HepG2 (cell line): ENCODE measurements at regions not wholly inside any gene's neighbourhood (a gene's known extent, or its start where the extent isn't known, plus 50 kb on each side); places are given as distances from the start of the nearest gene placed in this dataset.

Experiments used
- ATAC-seq: fragments of 200-7000 bp; cut with Tn5 transposase; 3 replicates; pipeline ENCODE4 v1.9.1; 2020; ENCODE audit warnings: mild to moderate bottlenecking, moderate library complexity
- BruUV-seq: library from RNA; stranded (reverse); fragments of 400-500 nt; replicated peaks from 2 replicates; lab custom pipeline; 2021; lab: Mats Ljungman, UMichigan
- CTCF ChIA-PET: fragments of 300-600 bp; formaldehyde crosslinking; extraction: SDS; loops from one replicate; lab custom pipeline; 2021; ENCODE audit warnings: low total read pairs, inconsistent platforms, low intra/inter-chr PET ratio; lab: Yijun Ruan, JAX
- POLR2A ChIA-PET: fragments of 350-600 bp; sonication (Branson Sonifier 250); formaldehyde crosslinking; loops from one replicate; lab custom pipeline; 2020; ENCODE audit warnings: antibody characterized with exemption, inconsistent platforms; lab: Yijun Ruan, JAX
- DNase-seq: peaks from one replicate; pipeline ENCODE4 v3.0.0-alpha.2; 2015; ENCODE audit warnings: low spot score
- FAIRE-seq: peaks from 3 replicates; lab custom pipeline; 2011; peaks lifted over from hg19 to GRCh38; lab: Jason Lieb, UNC
- H2AFZ ChIP-seq: one replicate; pipeline ENCODE4 v1.6.1; 2011; ENCODE audit warnings: low read length, inconsistent platforms
- H3K27ac ChIP-seq: fragments of 300-600 bp; 3 replicates; pipeline ENCODE4 v1.8.0; 2011; ENCODE audit warnings: mixed run types, mild to moderate bottlenecking, mixed read lengths, low read length, inconsistent platforms; ENCODE audit not compliant: insufficient read depth; ENCODE audit errors: extremely low read length
- H3K27me3 ChIP-seq, 2 experiments: fragments of 200-600 bp in 1 of 2; 2 replicates in 1 of 2; 3 replicates in 1 of 2; pipeline versions ENCODE4 v1.6.0 to v1.8.0; 2011; ENCODE audit warnings: low read length in 2 of 2, mild to moderate bottlenecking in 2 of 2, moderate library complexity in 2 of 2, inconsistent platforms in 1 of 2; ENCODE audit not compliant: insufficient read depth in 2 of 2, control insufficient read depth in 1 of 2
- H3K36me3 ChIP-seq, 2 experiments: fragments of 200-600 bp in 1 of 2; replicated peaks in 1 of 2; 2 replicates in 1 of 2; 3 replicates in 1 of 2; pipeline versions ENCODE4 v1.5.1 to v1.8.0; 2011; ENCODE audit warnings: low read length in 2 of 2, inconsistent platforms in 1 of 2; ENCODE audit not compliant: insufficient read depth in 2 of 2, control insufficient read depth in 1 of 2
- H3K4me1 ChIP-seq: 2 replicates; pipeline ENCODE4 v1.5.1; 2012; ENCODE audit warnings: low read length, inconsistent platforms; ENCODE audit not compliant: insufficient read depth
- H3K4me2 ChIP-seq: 2 replicates; pipeline ENCODE4 v1.6.0; 2011; ENCODE audit warnings: low read depth, low read length, inconsistent platforms
- H3K4me3 ChIP-seq, 3 experiments: fragments of 200-600 bp in 1 of 3; sonication (generic), shearing (Covaris generic) in 1 of 3; replicated peaks in 1 of 3; 2 replicates each; pipeline ENCODE4 v1.5.1; 2011 to 2016; ENCODE audit warnings: low read length in 3 of 3, inconsistent platforms in 2 of 3, low read depth in 2 of 3, mild to moderate bottlenecking in 2 of 3, control low read depth in 1 of 3, mixed read lengths in 1 of 3; ENCODE audit not compliant: insufficient read depth in 1 of 3
- H3K79me2 ChIP-seq: one replicate; pipeline ENCODE4 v1.6.1; 2011; ENCODE audit warnings: low read length, inconsistent platforms; ENCODE audit not compliant: insufficient read depth
- H3K9ac ChIP-seq: 2 replicates; pipeline ENCODE4 v1.6.0; 2011; ENCODE audit warnings: mild to moderate bottlenecking, low read depth, low read length, inconsistent platforms; ENCODE audit not compliant: insufficient read depth
- H3K9me3 ChIP-seq: 2 replicates; pipeline ENCODE4 v1.5.1; 2012; ENCODE audit warnings: mild to moderate bottlenecking, low read length
- H4K20me1 ChIP-seq: 2 replicates; pipeline ENCODE4 v1.6.0; 2011; ENCODE audit warnings: inconsistent platforms, mild to moderate bottlenecking, low read length, moderate library complexity; ENCODE audit not compliant: insufficient read depth
- NCOR1 ChIP-seq: fragments of 200-600 bp; sonication (generic); IDR thresholded peaks from 2 replicates; pipeline ENCODE4 v1.7.0; 2017; ENCODE audit warnings: antibody characterized with exemption, low read length, borderline replicate concordance
- RXRB ChIP-seq: IDR thresholded peaks from 2 replicates; pipeline ENCODE4 v1.6.1; 2016; ENCODE audit warnings: borderline replicate concordance, missing genetic modification reagents, missing compliant biosample characterization
- SALL1 ChIP-seq: sonication (generic); formaldehyde crosslinking; IDR thresholded peaks from 2 replicates; pipeline ENCODE4 v1.8.0; 2022; ENCODE audit warnings: mild to moderate bottlenecking, missing genetic modification reagents
- XBP1 ChIP-seq: sonication (generic); formaldehyde crosslinking; IDR thresholded peaks from 2 replicates; pipeline ENCODE4 v1.5.0; 2020; ENCODE audit warnings: missing genetic modification reagents
- ZBTB20 ChIP-seq: sonication (generic); formaldehyde crosslinking; IDR thresholded peaks from 2 replicates; pipeline ENCODE4 v1.8.1; 2023; ENCODE audit warnings: missing genetic modification reagents, low read depth, mild to moderate bottlenecking, borderline replicate concordance
- ZNF430 ChIP-seq: sonication (generic); formaldehyde crosslinking; IDR thresholded peaks from 2 replicates; pipeline ENCODE4 v1.9.0; 2021; ENCODE audit warnings: mild to moderate bottlenecking, missing genetic modification reagents
- WGBS: methylation state at CpG from one replicate; pipeline ENCODE4 v1.1.6; 2017; ENCODE audit warnings: low lambda C conversion rate; 5-methylcytosine and 5-hydroxymethylcytosine counted together
- in situ Hi-C: cut with HindIII; loops from 2 replicates; pipeline ENCODE4 v1.10.0; 2017; ENCODE audit warnings: low pct_unique_long_range_greater_than_20kb; ENCODE audit not compliant: extremely low pct_ligation_motif_present
- intact Hi-C: fragments of 100-400 bp; cut with micrococcal nuclease; formaldehyde crosslinking; loops from one replicate; pipeline ENCODE4 v1.10.0; 2022; ENCODE audit not compliant: unreplicated experiment
- TF ChIP-seq, protein P1 (sequence below): sonication (generic); formaldehyde crosslinking; IDR thresholded peaks from 2 replicates; pipeline ENCODE4 v1.4.0; 2020; ENCODE audit warnings: missing genetic modification reagents
- TF ChIP-seq, protein P2 (sequence below): sonication (generic); formaldehyde crosslinking; IDR thresholded peaks from 2 replicates; pipeline ENCODE4 v1.5.0; 2020; ENCODE audit warnings: missing genetic modification reagents
- TF ChIP-seq, protein P3 (sequence below): fragments of 450-650 bp; IDR thresholded peaks from 2 replicates; pipeline ENCODE4 v1.6.1; 2016
- TF ChIP-seq, protein P4 (sequence below), 2 experiments: sonication (generic) in 1 of 2; formaldehyde crosslinking in 1 of 2; IDR thresholded peaks; 2 replicates each; pipeline versions ENCODE4 v1.6.1 to v1.9.0; 2014 to 2022; ENCODE audit warnings: antibody characterized with exemption in 1 of 2, borderline replicate concordance in 1 of 2, inconsistent platforms in 1 of 2, low read depth in 1 of 2, missing genetic modification reagents in 1 of 2

DNA sequence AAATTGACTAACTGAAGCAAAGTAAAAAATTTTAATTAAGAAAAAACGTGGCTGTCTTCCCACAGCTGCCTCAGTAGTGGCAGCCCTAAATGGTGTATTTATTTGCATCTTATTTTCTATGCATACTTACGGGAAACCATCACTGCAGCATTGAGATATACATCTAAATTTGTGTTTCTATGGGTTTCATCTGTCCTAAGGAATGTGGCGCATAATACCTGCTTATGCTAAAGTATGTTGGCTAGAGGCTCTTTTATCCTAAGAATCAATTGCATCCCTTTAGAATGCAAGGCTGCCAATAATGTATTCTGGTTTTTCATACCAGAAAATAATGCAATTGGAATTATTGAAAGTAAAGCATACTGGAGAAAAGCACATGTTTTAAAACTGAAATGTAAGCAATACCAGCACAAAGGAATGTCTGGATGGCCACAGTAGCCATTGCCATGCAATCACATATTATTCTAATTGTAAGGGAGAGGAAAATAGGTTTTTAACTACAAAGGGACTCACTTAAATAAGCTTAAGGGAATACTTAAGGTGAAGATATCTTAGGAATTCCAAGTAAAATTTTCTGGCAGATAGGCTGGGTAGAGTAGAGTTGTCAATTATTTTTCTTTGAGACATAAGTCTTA lies 834.5 kb upstream of the NECTIN3 start (continued):
- TF ChIP-seq, protein P1, sequence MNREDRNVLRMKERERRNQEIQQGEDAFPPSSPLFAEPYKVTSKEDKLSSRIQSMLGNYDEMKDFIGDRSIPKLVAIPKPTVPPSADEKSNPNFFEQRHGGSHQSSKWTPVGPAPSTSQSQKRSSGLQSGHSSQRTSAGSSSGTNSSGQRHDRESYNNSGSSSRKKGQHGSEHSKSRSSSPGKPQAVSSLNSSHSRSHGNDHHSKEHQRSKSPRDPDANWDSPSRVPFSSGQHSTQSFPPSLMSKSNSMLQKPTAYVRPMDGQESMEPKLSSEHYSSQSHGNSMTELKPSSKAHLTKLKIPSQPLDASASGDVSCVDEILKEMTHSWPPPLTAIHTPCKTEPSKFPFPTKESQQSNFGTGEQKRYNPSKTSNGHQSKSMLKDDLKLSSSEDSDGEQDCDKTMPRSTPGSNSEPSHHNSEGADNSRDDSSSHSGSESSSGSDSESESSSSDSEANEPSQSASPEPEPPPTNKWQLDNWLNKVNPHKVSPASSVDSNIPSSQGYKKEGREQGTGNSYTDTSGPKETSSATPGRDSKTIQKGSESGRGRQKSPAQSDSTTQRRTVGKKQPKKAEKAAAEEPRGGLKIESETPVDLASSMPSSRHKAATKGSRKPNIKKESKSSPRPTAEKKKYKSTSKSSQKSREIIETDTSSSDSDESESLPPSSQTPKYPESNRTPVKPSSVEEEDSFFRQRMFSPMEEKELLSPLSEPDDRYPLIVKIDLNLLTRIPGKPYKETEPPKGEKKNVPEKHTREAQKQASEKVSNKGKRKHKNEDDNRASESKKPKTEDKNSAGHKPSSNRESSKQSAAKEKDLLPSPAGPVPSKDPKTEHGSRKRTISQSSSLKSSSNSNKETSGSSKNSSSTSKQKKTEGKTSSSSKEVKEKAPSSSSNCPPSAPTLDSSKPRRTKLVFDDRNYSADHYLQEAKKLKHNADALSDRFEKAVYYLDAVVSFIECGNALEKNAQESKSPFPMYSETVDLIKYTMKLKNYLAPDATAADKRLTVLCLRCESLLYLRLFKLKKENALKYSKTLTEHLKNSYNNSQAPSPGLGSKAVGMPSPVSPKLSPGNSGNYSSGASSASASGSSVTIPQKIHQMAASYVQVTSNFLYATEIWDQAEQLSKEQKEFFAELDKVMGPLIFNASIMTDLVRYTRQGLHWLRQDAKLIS (CRISPR knock-in tag) = no peak
- TF ChIP-seq, protein P2, sequence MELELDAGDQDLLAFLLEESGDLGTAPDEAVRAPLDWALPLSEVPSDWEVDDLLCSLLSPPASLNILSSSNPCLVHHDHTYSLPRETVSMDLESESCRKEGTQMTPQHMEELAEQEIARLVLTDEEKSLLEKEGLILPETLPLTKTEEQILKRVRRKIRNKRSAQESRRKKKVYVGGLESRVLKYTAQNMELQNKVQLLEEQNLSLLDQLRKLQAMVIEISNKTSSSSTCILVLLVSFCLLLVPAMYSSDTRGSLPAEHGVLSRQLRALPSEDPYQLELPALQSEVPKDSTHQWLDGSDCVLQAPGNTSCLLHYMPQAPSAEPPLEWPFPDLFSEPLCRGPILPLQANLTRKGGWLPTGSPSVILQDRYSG (CRISPR knock-in tag) = no peak
- no peak for TF ChIP-seq NCOR1
- TF ChIP-seq ZBTB20 (CRISPR knock-in tag) = no peak
- TF ChIP-seq RXRB (CRISPR knock-in tag) = no peak

DNA sequence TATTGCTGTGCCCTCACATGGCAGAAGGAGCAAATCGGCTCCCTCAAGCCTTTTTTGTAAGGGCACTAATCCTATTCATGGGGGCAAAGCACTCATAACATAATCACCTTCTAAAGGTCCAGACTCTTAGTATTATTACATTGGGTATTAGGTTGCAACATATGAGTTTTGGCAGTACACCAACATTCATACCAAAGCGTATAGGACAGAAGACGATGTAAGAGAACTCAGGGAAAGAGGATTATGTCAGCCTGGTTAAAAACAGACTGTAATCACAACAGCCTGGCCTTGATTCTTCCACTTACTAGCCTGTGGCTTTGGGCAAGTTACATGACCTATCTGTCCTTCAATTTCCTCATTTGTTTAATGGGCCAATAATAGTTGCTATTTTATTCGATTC lies 828.5 kb upstream of the NECTIN3 start:
- ATAC-seq (no peak), FAIRE-seq (no peak), DNase-seq (no peak)
- CTCF ChIA-PET = no interaction called here
- Histone ChIP-seq H3K79me2 (no peaks in the 10 kb centered on the region), H3K4me2 (no peak overlapping the region), H3K27ac (no peak overlapping the region), H2AFZ (no peak overlapping the region), H3K27me3 (no peaks in the 10 kb centered on the region), H3K4me1 (no peaks in the 10 kb centered on the region), H4K20me1 (no peaks in the 10 kb centered on the region), H3K9me3 (no peaks in the 10 kb centered on the region), H3K9ac (no peak overlapping the region), H3K4me3 (no peak overlapping the region), H3K36me3 (no peaks in the 10 kb centered on the region)
- WGBS = 0% methylated on average over 4 of the region's 4 CpGs
- intact Hi-C loops = no loop called here
- BruUV-seq = no TSS peak
- POLR2A ChIA-PET = no interaction called here
- in situ Hi-C loops = no loop called here
- TF ChIP-seq XBP1 (CRISPR knock-in tag) (no peak), SALL1 (CRISPR knock-in tag) (no peak), ZNF430 (CRISPR knock-in tag) (no peak)
- TF ChIP-seq, protein P3, sequence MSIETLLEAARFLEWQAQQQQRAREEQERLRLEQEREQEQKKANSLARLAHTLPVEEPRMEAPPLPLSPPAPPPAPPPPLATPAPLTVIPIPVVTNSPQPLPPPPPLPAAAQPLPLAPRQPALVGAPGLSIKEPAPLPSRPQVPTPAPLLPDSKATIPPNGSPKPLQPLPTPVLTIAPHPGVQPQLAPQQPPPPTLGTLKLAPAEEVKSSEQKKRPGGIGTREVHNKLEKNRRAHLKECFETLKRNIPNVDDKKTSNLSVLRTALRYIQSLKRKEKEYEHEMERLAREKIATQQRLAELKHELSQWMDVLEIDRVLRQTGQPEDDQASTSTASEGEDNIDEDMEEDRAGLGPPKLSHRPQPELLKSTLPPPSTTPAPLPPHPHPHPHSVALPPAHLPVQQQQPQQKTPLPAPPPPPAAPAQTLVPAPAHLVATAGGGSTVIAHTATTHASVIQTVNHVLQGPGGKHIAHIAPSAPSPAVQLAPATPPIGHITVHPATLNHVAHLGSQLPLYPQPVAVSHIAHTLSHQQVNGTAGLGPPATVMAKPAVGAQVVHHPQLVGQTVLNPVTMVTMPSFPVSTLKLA = no peak
- TF ChIP-seq, protein P4, sequence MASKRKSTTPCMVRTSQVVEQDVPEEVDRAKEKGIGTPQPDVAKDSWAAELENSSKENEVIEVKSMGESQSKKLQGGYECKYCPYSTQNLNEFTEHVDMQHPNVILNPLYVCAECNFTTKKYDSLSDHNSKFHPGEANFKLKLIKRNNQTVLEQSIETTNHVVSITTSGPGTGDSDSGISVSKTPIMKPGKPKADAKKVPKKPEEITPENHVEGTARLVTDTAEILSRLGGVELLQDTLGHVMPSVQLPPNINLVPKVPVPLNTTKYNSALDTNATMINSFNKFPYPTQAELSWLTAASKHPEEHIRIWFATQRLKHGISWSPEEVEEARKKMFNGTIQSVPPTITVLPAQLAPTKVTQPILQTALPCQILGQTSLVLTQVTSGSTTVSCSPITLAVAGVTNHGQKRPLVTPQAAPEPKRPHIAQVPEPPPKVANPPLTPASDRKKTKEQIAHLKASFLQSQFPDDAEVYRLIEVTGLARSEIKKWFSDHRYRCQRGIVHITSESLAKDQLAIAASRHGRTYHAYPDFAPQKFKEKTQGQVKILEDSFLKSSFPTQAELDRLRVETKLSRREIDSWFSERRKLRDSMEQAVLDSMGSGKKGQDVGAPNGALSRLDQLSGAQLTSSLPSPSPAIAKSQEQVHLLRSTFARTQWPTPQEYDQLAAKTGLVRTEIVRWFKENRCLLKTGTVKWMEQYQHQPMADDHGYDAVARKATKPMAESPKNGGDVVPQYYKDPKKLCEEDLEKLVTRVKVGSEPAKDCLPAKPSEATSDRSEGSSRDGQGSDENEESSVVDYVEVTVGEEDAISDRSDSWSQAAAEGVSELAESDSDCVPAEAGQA (IDR thresholded peaks at IDR 0.05; ENCODE audit: low read depth) = no peak
- TF ChIP-seq, protein P4 (CRISPR knock-in tag; IDR thresholded peaks at IDR 0.05; ENCODE audit: borderline replicate concordance) = no peak
